HFF-Myc (cell line): ENCODE measurements at regions not wholly inside any gene's neighbourhood (a gene's known extent, or its start where the extent isn't known, plus 50 kb on each side); places are given as distances from the start of the nearest gene placed in this dataset.

Source experiments
- DNase-seq: peaks from one replicate; pipeline ENCODE4 v3.0.0-alpha.2; 2011; ENCODE audit warnings: low read depth; ENCODE audit errors: extremely low read depth
- H3K4me3 ChIP-seq: replicated peaks from 2 replicates; pipeline ENCODE4 v1.5.1; 2011; ENCODE audit warnings: low read depth, mild to moderate bottlenecking, control low read depth, low read length
- CTCF ChIP-seq: IDR thresholded peaks from 2 replicates; pipeline ENCODE4 v1.5.1; 2012; ENCODE audit warnings: mild to moderate bottlenecking, low read depth, low read length, control low read depth; ENCODE audit errors: missing control alignments

DNA sequence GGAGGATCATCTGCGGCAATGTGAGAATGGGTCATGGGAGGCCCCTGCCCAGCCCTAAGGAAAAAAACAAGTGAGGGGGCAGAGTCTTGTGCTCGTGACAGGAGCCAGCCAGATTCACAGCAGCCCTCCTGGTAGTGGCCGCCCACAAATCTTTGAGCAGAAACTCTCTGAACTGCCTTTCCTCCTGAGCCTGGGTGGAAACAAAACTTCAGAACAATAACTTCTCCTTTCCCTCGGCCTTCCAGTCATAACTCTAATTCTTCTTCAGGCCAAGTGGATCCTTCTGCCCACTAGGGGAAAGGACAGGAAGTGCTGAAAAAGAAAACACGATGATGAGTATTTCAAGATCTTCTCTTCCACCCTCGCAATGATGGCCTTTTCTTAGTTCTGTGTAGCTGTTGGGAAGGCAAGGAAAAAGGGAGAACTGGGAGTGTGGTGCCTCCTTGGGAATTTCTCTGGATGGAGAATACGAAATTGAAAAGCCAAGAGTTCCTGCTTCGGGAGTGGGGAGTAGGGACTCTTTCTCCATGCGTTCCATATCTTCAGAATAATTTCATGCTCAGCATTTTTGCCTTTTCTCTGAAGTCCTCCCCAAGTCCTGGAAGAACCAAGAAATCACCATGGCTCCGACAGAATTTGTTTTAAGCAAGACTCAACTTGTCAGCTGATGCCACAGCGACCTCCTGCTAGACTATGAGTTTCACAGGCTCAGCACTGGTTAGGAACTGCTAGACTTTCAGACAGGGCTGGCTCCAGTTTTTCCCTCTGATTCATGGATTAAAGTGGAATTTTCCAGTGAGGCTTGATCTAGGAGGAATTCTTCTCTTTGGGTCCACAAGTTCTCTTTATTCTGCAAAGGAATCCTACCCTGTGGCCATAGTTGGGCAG lies 188.9 kb downstream of the CAND1 start:
- peak; percentile 39 for TF ChIP-seq CTCF
- no peak for DNase-seq
- no peak overlapping the region for H3K4me3 ChIP-seq

- no peak for DNase-seq
- H3K4me3 ChIP-seq: no peak overlapping the region
- TF ChIP-seq CTCF: no peak
Measured at GRCh38 chr12:67459173-67459572, 189.4 kb upstream of the DYRK2 start.

- no peak overlapping the region for H3K4me3 ChIP-seq
- TF ChIP-seq CTCF: no peak
- DNase-seq: no peak
Measured at GRCh38 chr12:67459578-67459977, 189.0 kb upstream of the DYRK2 start.

DNA sequence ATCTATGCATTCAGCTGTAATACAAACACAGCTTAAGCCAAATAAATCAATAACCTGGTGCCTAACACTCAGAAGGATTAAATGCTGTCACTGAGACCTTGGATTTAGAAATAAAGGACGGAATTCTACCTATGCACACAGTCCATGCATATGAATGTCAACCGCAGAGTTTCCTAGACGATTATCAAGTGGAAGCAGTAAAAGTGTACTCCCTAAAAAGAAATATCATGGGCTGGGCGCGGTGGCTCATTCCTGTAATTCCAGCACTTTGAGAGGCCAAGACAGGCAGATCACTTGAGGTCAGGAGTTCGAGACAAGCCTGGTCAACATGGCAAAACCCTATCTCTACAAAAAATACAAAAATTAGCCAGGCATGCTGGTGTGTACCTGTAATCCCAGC lies 188.2 kb upstream of the DYRK2 start:
- H3K4me3 ChIP-seq: no peak overlapping the region
- no peak for TF ChIP-seq CTCF
- no peak for DNase-seq

DNA sequence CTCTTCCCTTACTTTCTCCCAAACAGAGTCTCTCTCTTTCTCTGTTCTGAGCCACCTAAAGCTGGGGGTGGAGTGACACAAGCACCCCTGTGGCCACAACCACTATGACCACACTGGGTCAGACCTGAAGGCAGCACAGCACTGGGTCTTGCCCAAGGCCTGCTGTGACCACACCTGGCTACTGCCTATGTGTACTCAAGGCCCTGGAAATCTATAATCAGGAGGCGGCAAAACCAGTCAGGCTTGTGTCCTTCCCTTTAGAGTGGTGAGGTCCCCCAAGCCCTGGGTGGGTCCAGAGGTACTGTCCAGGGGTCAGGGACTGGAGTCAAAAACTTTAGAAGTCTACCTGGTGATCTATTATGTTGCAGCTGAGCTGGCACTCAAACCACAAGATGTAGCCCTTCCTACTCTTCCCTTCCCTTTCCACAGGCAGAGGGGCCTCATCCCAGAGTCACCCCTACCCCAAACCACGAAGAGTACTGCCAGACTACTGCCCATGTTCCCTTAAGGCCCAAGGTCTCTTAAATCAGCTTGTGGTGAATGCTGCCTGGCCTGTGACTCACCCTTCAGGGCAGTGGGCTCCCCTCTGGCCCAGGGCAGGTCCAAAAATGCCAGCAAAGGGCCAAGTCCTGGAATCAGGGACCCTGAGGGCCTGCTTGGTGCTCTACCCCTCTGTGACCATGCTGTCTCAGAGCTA lies 179.8 kb upstream of the DYRK2 start:
- TF ChIP-seq CTCF: no peak
- no peak for DNase-seq
- no peak overlapping the region for H3K4me3 ChIP-seq

- TF ChIP-seq CTCF: no peak
- H3K4me3 ChIP-seq: no peak overlapping the region
- DNase-seq: no peak
Measured at GRCh38 chr12:67469666-67470065, 178.9 kb upstream of the DYRK2 start.
